Spleen (tissue), 7 donors: ENCODE measurements at regions not wholly inside any gene's neighbourhood (a gene's known extent, or its start where the extent isn't known, plus 50 kb on each side); places are given as distances from the start of the nearest gene placed in this dataset.

Experiments
- POLR2A ChIP-seq, 3 donors: fragments of 450-650 bp; IDR thresholded peaks; one replicate each; pipeline ENCODE4 v1.5.1; 2017; ENCODE audit warnings: antibody characterized with exemption in 3 of 3, mild to moderate bottlenecking in 1 of 3
- TF ChIP-seq, protein P1 (sequence below), 11 experiments: fragments of 200-600 bp in 7 of 11; fragments of 450-650 bp in 4 of 11; sonication (generic) in 4 of 11; IDR thresholded peaks in 8 of 11; conservative IDR thresholded peaks in 3 of 11; 1 replicate in 7 of 11; 2 replicates in 4 of 11; pipeline versions ENCODE4 v1.4.0 to v1.8.0; 2016 to 2021; ENCODE audit warnings: antibody characterized with exemption in 11 of 11, inconsistent platforms in 4 of 11, mild to moderate bottlenecking in 1 of 11
- donor health status: DM: no; HTN: no; CAD: no; lungs with moderate emphysema.
- donor health status: DM: no; HTN: no; CAD: no.
- donor health status: DM: no; HTN: no; CAD: no.

DNA sequence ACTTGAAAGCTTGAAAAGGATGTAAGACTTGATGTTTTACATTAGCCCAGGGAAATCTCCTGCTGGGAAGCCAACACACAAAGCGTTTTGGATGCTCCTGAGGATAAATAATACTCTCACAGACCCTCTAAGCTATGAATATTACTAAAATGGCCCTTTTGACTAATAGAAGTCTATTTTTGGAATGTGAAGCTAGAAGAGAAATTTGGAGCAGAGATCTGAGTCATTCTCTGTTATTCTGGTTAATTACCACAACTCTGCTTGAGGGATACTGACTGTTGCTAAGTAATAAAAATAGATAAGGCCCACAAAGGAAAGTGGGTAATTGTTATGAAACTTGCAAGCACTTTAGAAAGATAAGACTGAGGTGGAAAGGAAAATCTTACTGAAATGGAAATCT is 346.2 kb upstream of the STXBP6 start:
- no peak for TF ChIP-seq POLR2A (IDR thresholded peaks at IDR 0.05)
- TF ChIP-seq, protein P1, sequence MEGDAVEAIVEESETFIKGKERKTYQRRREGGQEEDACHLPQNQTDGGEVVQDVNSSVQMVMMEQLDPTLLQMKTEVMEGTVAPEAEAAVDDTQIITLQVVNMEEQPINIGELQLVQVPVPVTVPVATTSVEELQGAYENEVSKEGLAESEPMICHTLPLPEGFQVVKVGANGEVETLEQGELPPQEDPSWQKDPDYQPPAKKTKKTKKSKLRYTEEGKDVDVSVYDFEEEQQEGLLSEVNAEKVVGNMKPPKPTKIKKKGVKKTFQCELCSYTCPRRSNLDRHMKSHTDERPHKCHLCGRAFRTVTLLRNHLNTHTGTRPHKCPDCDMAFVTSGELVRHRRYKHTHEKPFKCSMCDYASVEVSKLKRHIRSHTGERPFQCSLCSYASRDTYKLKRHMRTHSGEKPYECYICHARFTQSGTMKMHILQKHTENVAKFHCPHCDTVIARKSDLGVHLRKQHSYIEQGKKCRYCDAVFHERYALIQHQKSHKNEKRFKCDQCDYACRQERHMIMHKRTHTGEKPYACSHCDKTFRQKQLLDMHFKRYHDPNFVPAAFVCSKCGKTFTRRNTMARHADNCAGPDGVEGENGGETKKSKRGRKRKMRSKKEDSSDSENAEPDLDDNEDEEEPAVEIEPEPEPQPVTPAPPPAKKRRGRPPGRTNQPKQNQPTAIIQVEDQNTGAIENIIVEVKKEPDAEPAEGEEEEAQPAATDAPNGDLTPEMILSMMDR (IDR thresholded peaks at IDR 0.05 in 8 of 11, conservative IDR thresholded peaks at IDR 0.05 in 3 of 11), result no peak
